A673 (cell line): ENCODE measurements at regions not wholly inside any gene's neighbourhood (a gene's known extent, or its start where the extent isn't known, plus 50 kb on each side); places are given as distances from the start of the nearest gene placed in this dataset.

ENCODE experiments used
- BruUV-seq: library from RNA; stranded (reverse); fragments of 400-500 nt; replicated peaks from 2 replicates; lab custom pipeline; 2021; lab: Mats Ljungman, UMichigan
- CTCF ChIA-PET: fragments of 300-600 bp; sonication (Branson Sonifier 250); formaldehyde crosslinking; loops from one replicate; lab custom pipeline; 2022; ENCODE audit warnings: antibody characterized with exemption; lab: Charles Lee
- POLR2A ChIA-PET: fragments of 300-600 bp; sonication (Branson Sonifier 250); formaldehyde crosslinking; loops from one replicate; lab custom pipeline; 2022; ENCODE audit warnings: antibody characterized with exemption; ENCODE audit not compliant: low non-redundant PET; lab: Charles Lee
- DNase-seq: peaks from one replicate; pipeline ENCODE4 v3.0.0-alpha.2; 2015; ENCODE audit warnings: low spot score
- H3K27ac ChIP-seq: fragments of 200-600 bp; sonication (generic); 2 replicates; pipeline ENCODE4 v1.5.1; 2016; ENCODE audit warnings: mixed run types, low read depth, mild to moderate bottlenecking, mixed read lengths, antibody characterized with exemption, low read length; ENCODE audit not compliant: poor library complexity, severe bottlenecking
- H3K27me3 ChIP-seq: fragments of 200-600 bp; sonication (generic); replicated peaks from 2 replicates; pipeline ENCODE4 v1.6.1; 2017; ENCODE audit warnings: mixed run types, low read depth, mild to moderate bottlenecking, mixed read lengths, antibody characterized with exemption, low read length; ENCODE audit not compliant: insufficient read depth, poor library complexity
- H3K36me3 ChIP-seq: fragments of 200-600 bp; sonication (generic); 2 replicates; pipeline ENCODE4 v1.6.1; 2016; ENCODE audit warnings: mixed run types, mild to moderate bottlenecking, mixed read lengths, antibody characterized with exemption, low read length; ENCODE audit not compliant: insufficient read depth, poor library complexity, severe bottlenecking
- H3K4me1 ChIP-seq: fragments of 200-600 bp; sonication (generic); 2 replicates; pipeline ENCODE4 v1.6.1; 2017; ENCODE audit warnings: mixed run types, mild to moderate bottlenecking, mixed read lengths, antibody characterized with exemption, low read length; ENCODE audit not compliant: insufficient read depth, poor library complexity, severe bottlenecking
- H3K4me3 ChIP-seq: fragments of 200-600 bp; sonication (generic); 2 replicates; pipeline ENCODE4 v1.5.1; 2016; ENCODE audit warnings: low read depth, mixed run types, mild to moderate bottlenecking, mixed read lengths, low read length; ENCODE audit not compliant: poor library complexity, severe bottlenecking
- H3K9me3 ChIP-seq: fragments of 200-600 bp; sonication (generic); 2 replicates; pipeline ENCODE4 v1.6.1; 2016; ENCODE audit warnings: mixed run types, low read depth, mild to moderate bottlenecking, mixed read lengths, antibody characterized with exemption, low read length; ENCODE audit not compliant: poor library complexity, severe bottlenecking
- CTCF ChIP-seq: fragments of 300-800, 200-600 bp; sonication (generic); conservative IDR thresholded peaks from 2 replicates; pipeline ENCODE4 v1.5.1; 2017; ENCODE audit warnings: low read depth, mild to moderate bottlenecking, antibody characterized with exemption, low read length, moderate library complexity, mixed read lengths
- EZH2 ChIP-seq: fragments of 200-600 bp; sonication (generic); IDR thresholded peaks from 2 replicates; pipeline ENCODE4 v1.6.1; 2017; ENCODE audit warnings: borderline replicate concordance, low read depth, mild to moderate bottlenecking, mixed read lengths, antibody characterized with exemption, low read length; ENCODE audit not compliant: poor library complexity, severe bottlenecking
- intact Hi-C: fragments of 100-400 bp; cut with micrococcal nuclease; formaldehyde crosslinking; loops from one replicate; pipeline ENCODE4 v1.10.0; 2022; ENCODE audit not compliant: unreplicated experiment

- H3K27ac ChIP-seq, result no peak overlapping the region
- BruUV-seq, result no TSS peak
- TF ChIP-seq CTCF (no peak), EZH2 (no peak)
- ChIA-PET POLR2A (no interaction called here), CTCF (no interaction called here)
- intact Hi-C loops, result no loop called here
- no peak for DNase-seq
- H3K9me3 ChIP-seq, result no peaks in the 10 kb centered on the region
- no peaks in the 10 kb centered on the region for H3K36me3 ChIP-seq
- no peaks in the 10 kb centered on the region for H3K4me1 ChIP-seq
- H3K4me3 ChIP-seq, result no peak overlapping the region
- peaks cover 8% of the 10 kb centered on the region for H3K27me3 ChIP-seq
Measured at GRCh38 chr4:108331905-108332632, 163.3 kb upstream of the LEF1 start.

GRCh38 chr4:108328383-108328732, 159.6 kb upstream of the LEF1 start:
- no TSS peak for BruUV-seq
- Histone ChIP-seq H3K27me3 (peaks cover 6% of the 10 kb centered on the region), H3K36me3 (no peaks in the 10 kb centered on the region), H3K9me3 (no peaks in the 10 kb centered on the region), H3K4me3 (no peak overlapping the region), H3K4me1 (no peaks in the 10 kb centered on the region), H3K27ac (no peak overlapping the region)
- TF ChIP-seq CTCF (no peak), EZH2 (no peak)
- intact Hi-C loops, result no loop called here
- no peak for DNase-seq
- ChIA-PET POLR2A (no interaction called here), CTCF (no interaction called here)

DNA sequence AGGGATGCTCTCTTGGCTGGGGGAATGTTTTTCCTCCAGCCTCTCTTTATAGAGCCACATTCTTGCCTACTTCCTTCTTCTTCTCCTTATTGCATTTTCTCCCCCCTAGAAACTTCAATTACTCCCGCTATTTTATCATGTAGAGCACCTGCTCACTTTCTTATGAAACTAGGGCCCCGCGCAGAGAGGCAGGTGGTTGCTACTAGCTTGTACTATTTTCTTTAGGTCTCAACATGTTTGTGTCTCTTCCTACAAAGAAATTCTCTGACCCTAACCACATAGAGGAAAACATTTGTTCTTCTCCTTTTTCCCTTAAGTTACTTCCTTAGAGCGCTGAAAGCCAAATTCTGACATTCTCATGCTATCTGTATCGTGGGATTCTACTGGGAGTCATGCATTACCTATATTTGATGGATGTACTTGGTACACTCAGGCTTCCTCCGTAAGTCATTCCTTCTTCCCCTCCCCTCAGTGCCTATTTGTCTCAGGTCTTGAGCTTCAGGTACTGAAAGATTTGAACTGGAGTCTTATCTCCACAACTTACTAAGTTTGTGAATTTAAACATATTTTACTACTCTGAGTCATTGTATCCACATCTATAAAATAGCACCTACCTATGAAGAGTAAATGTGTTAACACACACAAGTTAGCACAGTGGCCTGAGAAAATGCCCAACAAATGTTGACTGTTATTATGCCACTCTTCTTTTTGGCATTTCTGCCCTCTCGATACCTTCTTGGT, 159.1 kb upstream of the LEF1 start:
- intact Hi-C loops, result no loop called here
- Histone ChIP-seq H3K4me1 (no peaks in the 10 kb centered on the region), H3K27me3 (peaks cover 6% of the 10 kb centered on the region), H3K4me3 (no peak overlapping the region), H3K27ac (no peak overlapping the region), H3K9me3 (no peaks in the 10 kb centered on the region), H3K36me3 (no peaks in the 10 kb centered on the region)
- TF ChIP-seq CTCF (no peak), EZH2 (no peak)
- CTCF ChIA-PET, result no interaction called here
- POLR2A ChIA-PET, result no interaction called here
- no TSS peak for BruUV-seq
- DNase-seq, result no peak
